ENCODE measurements at regions not wholly inside any gene's neighbourhood (a gene's known extent, or its start where the extent isn't known, plus 50 kb on each side); places are given as distances from the start of the nearest gene placed in this dataset.

DNA sequence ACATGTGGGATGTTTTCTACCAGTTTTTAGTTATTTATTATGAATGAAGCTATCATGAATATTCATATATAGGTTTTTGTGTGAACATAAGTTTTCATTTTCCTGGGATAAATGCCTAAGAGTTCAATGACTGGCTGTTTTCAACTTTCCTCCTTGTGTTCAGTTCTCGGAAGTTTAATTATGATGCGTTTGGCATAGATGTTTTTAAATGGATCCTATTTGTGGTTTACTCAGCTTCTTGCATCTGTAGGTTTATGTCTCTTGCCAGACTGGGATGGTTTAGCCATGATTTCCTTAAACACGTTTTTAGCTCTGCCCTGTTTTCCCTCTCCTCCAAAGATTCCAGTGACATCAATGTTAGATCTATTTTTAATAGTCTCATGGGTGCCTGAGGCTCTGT lies 411.1 kb upstream of the CDH4 start:
- Histone ChIP-seq H3K36me3 (ENCODE audit: control insufficient read depth, insufficient read depth, low read length) (no peaks in the 10 kb centered on the region), H3K9ac (ENCODE audit: low read depth, low read length) (no peak overlapping the region), H3K9me3 (ENCODE audit: control insufficient read depth, insufficient read depth, low read length) (peaks cover 20% of the 10 kb centered on the region), H2AK5ac (ENCODE audit: low read depth, low read length) (no peak overlapping the region), H3K4me2 (ENCODE audit: low read depth, low read length) (no peak overlapping the region), H2AK9ac (replicated peaks; ENCODE audit: low read depth, low read length, poor library complexity) (no peak overlapping the region), H4K20me1 (ENCODE audit: insufficient read depth, low read length) (no peaks in the 10 kb centered on the region), H2BK5ac (ENCODE audit: low read depth, low read length, poor library complexity, severe bottlenecking) (no peak overlapping the region), H2BK120ac (ENCODE audit: low read depth, low read length) (no peak overlapping the region), H3K4me3 (ENCODE audit: insufficient read depth, low read depth, low read length) (no peak overlapping the region), H3K4ac (ENCODE audit: low read depth, low read length) (no peak overlapping the region), H3K56ac (ENCODE audit: extremely low read depth, insufficient read depth, low read length) (no peak overlapping the region), H3K27me3 (ENCODE audit: control insufficient read depth, insufficient read depth, low read length) (no peaks in the 10 kb centered on the region), H2BK20ac (ENCODE audit: low read depth, low read length) (no peak overlapping the region), H4K91ac (ENCODE audit: insufficient read depth, low read depth, low read length) (no peak overlapping the region), H3K23ac (ENCODE audit: low read depth, low read length) (no peak overlapping the region), H3K4me1 (ENCODE audit: control insufficient read depth, insufficient read depth, low read length) (no peaks in the 10 kb centered on the region), H2AFZ (replicated peaks; ENCODE audit: low read length, poor library complexity) (no peak overlapping the region), H3K18ac (ENCODE audit: low read depth, low read length) (no peak overlapping the region), H3K9me1 (ENCODE audit: insufficient read depth, low read length) (no peaks in the 10 kb centered on the region), H4K8ac (ENCODE audit: low read depth in 2 of 2, low read length in 2 of 2) (no peak overlapping the region), H3K79me1 (ENCODE audit: low read depth in 1 of 2, low read length in 2 of 2) (no peaks in the 10 kb centered on the region), H4K5ac (ENCODE audit: low read depth, low read length) (no peak overlapping the region), H2BK15ac (ENCODE audit: low read depth, low read length) (no peak overlapping the region), H3K27ac (ENCODE audit: insufficient read depth, low read length) (no peak overlapping the region), H3K14ac (replicated peaks; ENCODE audit: low read depth, low read length) (no peak overlapping the region)
- in situ Hi-C loops (cut with MboI; ENCODE audit: low sequenced_read_pairs) (no loop called here), intact Hi-C loops (cut with micrococcal nuclease) (no loop called here), dilution Hi-C loops (cut with HindIII; ENCODE audit: low sequenced_read_pairs, unreplicated experiment) (no loop called here)
- TF ChIP-seq BHLHE40 (IDR thresholded peaks at IDR 0.05; ENCODE audit: low read depth, low read length) (no peak), CHD1 (IDR thresholded peaks at IDR 0.05; ENCODE audit: low read depth, low read length) (no peak), RCOR1 (IDR thresholded peaks at IDR 0.05; ENCODE audit: insufficient replicate concordance, low read length) (no peak), NFE2L2 (IDR thresholded peaks at IDR 0.05; ENCODE audit: low read depth, low read length) (no peak), CEBPB (IDR thresholded peaks at IDR 0.05; ENCODE audit: low read depth, low read length) (no peak), MXI1 (IDR thresholded peaks at IDR 0.05; ENCODE audit: borderline replicate concordance, low read depth, low read length) (no peak), MAFK (IDR thresholded peaks at IDR 0.05; ENCODE audit: low read depth, low read length) (no peak), SMC3 (IDR thresholded peaks at IDR 0.05; ENCODE audit: low read depth, low read length) (no peak), RFX5 (IDR thresholded peaks at IDR 0.05; ENCODE audit: low read depth, low read length) (no peak), FOS (IDR thresholded peaks at IDR 0.05; ENCODE audit: low read depth, low read length) (no peak), POLR2A (IDR thresholded peaks at IDR 0.05; ENCODE audit: low read depth, low read length) (no peak), MAZ (IDR thresholded peaks at IDR 0.05; ENCODE audit: borderline replicate concordance, low read depth, low read length) (no peak), RAD21 (IDR thresholded peaks at IDR 0.05; ENCODE audit: low read length) (no peak)
- TF ChIP-seq, protein P1, sequence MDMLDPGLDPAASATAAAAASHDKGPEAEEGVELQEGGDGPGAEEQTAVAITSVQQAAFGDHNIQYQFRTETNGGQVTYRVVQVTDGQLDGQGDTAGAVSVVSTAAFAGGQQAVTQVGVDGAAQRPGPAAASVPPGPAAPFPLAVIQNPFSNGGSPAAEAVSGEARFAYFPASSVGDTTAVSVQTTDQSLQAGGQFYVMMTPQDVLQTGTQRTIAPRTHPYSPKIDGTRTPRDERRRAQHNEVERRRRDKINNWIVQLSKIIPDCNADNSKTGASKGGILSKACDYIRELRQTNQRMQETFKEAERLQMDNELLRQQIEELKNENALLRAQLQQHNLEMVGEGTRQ (IDR thresholded peaks at IDR 0.05; ENCODE audit: low read depth, low read length), result no peak
- TF ChIP-seq, protein P2, sequence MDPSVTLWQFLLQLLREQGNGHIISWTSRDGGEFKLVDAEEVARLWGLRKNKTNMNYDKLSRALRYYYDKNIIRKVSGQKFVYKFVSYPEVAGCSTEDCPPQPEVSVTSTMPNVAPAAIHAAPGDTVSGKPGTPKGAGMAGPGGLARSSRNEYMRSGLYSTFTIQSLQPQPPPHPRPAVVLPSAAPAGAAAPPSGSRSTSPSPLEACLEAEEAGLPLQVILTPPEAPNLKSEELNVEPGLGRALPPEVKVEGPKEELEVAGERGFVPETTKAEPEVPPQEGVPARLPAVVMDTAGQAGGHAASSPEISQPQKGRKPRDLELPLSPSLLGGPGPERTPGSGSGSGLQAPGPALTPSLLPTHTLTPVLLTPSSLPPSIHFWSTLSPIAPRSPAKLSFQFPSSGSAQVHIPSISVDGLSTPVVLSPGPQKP (IDR thresholded peaks at IDR 0.05; ENCODE audit: borderline replicate concordance, low read depth, low read length), result no peak
- TF ChIP-seq, protein P3, sequence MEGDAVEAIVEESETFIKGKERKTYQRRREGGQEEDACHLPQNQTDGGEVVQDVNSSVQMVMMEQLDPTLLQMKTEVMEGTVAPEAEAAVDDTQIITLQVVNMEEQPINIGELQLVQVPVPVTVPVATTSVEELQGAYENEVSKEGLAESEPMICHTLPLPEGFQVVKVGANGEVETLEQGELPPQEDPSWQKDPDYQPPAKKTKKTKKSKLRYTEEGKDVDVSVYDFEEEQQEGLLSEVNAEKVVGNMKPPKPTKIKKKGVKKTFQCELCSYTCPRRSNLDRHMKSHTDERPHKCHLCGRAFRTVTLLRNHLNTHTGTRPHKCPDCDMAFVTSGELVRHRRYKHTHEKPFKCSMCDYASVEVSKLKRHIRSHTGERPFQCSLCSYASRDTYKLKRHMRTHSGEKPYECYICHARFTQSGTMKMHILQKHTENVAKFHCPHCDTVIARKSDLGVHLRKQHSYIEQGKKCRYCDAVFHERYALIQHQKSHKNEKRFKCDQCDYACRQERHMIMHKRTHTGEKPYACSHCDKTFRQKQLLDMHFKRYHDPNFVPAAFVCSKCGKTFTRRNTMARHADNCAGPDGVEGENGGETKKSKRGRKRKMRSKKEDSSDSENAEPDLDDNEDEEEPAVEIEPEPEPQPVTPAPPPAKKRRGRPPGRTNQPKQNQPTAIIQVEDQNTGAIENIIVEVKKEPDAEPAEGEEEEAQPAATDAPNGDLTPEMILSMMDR (conservative IDR thresholded peaks at IDR 0.05; ENCODE audit: low read depth, low read length), result no peak
- ATAC-seq (ENCODE audit: low read depth), result no peak
- no CpG with 5 or more reads among the region's 3 CpGs for WGBS, 2 experiments (ENCODE audit: extremely low coverage in 2 of 2, insufficient read length in 1 of 2)
- POLR2A ChIA-PET (ENCODE audit: unreplicated experiment), result no interaction called here
- DNase-seq, result no peak
- BruUV-seq (replicated peaks), result no TSS peak
- CTCF ChIA-PET, result no interaction called here
